CD4-positive, alpha-beta T cell treated with Interleukin-12 subunit alpha and Interleukin-12 subunit beta, for 1 hour (primary cell): ENCODE measurements at regions not wholly inside any gene's neighbourhood (a gene's known extent, or its start where the extent isn't known, plus 50 kb on each side); places are given as distances from the start of the nearest gene placed in this dataset.

Experiments used
- DNase-seq: peaks from one replicate; pipeline ENCODE4 v3.0.0-alpha.2; 2020

DNA sequence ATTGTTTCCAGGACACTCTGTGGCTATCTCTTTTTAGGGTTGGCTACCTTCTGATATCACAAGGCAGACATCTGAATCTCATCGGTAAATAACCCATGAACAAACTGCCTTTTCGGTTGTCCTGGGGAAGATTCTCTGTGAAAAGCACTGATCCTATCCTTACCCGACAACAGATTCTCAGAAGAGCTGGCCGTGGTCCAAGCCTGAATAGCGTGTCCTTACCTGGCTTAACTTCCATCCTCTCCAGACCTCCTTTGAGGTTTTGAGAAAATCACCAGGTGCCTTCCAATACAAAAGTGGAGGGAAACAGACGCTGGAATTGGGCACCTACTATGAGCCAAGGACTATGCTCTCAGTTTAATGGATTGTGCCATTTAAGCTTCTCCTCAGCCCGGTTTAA lies 87.4 kb upstream of the ARHGEF3 start:
- DNase-seq: no peak

DNA sequence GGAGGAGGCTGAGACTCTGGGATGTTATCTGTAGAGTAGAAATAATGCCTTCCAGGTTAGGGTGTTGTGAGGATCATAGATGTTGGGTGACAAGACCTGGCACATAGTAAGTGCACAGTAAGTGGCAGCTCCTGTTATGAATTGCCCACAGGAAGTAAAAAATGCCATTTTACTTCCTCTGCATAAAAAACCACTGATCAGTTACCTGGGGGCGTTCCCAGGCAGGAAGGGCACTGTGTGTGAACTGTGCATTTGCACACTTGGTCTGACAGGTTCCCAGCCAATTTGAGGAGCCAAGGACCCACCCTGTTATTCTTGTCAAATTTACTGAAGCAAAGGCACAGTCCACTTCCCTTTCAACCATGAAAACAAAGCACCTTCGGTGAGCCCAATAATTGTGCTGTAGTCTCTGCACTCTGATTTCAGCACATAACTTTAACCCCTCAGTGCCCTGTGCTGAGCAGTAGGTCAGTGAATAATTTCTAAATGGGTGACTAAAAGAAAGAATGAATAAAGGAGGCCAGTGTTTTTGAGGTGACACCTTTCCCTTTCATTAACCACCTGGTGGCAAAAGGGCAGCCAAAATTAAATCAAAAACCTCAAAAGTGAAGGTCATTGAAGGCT lies 85.8 kb upstream of the ARHGEF3 start:
- DNase-seq: peak; percentile 47

DNA sequence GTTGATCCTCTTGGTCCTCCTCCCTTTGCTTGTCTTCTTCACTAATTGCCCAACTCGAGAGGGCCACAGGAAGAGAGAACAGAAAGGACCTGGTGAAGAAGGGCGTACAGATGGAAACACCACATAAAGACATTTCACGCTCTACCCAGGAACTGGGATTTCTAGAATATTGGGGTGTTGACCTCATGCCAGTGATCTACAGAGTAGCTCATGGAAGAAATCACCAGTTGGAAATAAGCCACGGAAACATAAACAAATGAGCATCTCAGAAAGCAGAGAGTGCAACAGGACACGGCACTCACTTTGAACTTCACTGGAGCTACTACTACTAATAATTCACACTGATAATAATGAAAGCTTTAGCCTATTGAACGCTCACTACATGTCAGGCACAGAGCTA lies 84.6 kb upstream of the ARHGEF3 start:
- DNase-seq: no peak

DNA sequence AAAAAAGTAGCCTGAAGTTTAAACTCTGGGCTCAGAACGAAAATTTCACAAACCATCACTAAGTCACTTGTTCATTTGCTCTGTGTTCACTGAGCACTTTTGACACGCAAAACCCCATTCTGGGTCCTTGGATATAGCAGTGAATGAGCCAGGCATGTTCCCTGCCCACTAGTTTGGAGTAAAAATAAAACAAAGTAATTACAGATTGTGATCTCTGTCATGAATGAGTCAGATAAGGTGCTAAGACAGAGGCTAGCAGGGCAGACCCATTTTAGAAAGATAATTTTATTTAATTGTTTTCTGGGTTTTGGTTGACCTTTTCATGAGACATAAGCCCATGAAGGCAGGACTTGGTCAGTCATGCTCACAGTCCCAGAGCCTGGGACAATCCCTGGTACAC lies 84.1 kb upstream of the ARHGEF3 start:
- DNase-seq: no peak

DNA sequence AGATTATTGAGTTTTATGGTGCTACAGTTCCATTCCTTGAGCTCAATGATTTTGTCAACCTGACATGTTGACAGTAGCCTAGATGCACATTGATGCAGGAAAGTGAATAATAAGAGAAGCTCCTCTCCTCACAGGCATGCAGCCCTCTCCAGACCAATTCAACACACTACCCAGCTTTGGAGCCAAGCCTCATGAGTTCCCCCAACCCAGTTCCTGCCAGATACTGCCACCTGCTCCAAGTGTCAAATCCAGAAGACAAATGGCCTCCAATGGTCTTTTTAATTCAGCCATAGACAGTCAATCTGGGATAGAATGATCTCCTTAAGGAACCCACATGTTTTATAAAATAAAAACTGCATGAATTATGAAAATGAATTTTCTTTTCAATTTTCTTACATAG lies 83.7 kb upstream of the ARHGEF3 start:
- no peak for DNase-seq

DNA sequence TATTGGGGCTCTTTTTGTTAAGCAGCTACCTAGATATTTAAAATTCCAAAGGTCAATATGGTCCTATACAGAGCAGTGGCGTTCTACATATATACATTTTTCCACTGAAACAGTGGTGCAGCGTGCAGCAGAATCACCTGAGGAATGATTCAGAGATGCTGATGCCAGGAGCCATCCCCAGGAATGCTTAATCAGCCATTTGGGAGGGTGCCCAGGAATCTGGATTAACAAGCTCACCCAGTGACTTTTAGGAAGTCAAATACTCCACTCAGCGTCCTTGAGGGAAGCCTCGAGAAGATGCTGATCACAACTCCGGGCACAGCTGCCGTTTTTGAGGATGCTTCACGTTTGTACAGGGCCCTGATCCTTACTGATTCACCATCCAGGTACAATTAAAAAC lies 82.6 kb upstream of the ARHGEF3 start:
- no peak for DNase-seq

DNA sequence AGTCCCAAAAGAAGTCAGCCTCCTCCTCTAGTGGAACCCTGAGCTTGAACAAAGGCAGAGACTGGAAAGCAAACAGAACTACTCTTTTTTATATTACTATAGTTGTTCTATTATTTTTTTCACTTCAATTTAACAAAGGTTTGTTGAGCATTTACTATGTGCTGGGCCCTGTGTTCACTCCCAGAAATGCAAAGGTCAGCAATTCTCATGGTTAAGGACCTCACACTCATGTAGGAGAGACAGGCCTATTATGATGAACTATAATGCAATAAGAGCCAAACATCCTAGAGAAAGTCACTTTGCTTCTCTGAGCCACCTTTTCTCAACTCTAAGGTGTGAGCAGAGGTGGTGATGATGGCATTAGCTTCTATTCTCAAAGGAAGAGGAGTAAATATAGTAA lies 82.1 kb upstream of the ARHGEF3 start:
- DNase-seq: no peak

DNA sequence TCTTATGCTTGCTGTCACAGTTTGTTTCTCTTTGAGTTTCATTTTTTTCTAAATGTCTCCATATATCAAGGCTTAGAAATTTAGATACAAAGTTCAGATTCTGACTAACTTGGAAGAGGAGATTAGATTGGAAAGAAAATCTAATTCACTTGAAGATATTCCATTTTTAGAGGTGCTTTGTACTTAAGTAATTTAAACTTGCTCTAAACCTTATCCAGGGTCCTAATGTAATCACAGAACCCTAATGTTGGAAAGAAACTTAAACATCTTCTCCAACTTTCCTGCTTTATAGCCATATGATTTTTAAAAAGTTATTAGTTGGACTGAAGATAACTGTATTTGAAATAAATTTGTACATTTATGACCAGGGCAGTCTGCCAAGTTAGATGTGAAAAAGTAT lies 81.1 kb upstream of the ARHGEF3 start:
- DNase-seq: no peak

DNA sequence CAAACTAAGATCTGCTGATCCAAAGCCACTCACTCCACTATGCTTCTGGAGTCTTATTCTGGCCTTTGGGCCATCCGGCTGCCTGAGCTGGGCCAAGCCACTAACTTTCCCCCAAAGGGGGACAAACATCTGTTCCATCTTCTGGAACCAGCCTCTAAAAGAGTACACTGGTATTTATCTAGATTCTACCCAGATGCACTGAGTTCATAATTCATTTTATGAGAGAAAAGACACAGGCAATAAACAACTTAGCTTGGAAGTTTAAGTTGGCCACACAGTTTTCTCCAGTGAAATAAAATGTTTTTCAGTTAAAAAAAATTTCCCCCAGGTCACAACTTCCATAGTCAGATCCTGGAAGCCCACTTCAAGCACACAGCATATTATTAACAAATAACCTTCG lies 80.1 kb upstream of the ARHGEF3 start:
- no peak for DNase-seq

DNA sequence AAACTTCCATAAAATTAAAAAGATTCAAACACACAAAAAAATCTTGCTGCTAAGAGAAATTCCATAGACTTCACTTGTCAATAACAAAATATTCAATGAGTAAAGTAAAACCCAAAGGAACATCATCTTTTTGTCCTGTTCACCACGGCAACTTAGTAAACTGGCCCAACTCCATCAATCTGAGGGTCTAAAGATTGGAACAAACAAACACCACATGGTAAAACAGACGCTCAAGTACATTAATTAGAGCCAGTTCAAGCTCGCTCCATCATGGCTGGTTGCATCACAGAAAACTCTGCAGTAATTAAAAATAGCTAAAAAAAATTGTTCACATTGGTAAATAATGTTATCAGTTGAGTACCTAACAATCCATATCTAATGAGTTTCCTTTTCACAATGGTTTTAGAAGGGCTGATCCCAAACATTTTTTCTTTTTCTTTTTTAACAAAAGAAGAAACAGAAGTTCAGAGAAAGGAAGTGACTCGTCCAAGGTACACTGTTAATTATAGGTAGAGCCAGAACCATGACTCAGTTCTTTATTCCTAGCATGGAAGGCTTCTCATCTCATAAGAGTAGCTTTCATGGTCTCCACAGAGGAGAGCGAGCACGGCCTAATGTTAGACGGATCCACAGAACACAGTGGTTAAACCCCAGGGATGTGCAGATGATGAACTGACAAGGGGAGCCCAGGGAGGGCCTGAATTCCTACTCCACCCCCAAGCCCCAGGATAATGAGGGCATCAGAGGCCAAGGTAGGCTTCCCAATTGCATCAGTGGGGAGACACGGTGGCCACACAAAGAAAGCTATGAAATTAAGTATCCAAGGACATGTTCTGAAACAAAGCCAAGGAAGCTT lies 79.2 kb upstream of the ARHGEF3 start:
- DNase-seq: no peak

DNA sequence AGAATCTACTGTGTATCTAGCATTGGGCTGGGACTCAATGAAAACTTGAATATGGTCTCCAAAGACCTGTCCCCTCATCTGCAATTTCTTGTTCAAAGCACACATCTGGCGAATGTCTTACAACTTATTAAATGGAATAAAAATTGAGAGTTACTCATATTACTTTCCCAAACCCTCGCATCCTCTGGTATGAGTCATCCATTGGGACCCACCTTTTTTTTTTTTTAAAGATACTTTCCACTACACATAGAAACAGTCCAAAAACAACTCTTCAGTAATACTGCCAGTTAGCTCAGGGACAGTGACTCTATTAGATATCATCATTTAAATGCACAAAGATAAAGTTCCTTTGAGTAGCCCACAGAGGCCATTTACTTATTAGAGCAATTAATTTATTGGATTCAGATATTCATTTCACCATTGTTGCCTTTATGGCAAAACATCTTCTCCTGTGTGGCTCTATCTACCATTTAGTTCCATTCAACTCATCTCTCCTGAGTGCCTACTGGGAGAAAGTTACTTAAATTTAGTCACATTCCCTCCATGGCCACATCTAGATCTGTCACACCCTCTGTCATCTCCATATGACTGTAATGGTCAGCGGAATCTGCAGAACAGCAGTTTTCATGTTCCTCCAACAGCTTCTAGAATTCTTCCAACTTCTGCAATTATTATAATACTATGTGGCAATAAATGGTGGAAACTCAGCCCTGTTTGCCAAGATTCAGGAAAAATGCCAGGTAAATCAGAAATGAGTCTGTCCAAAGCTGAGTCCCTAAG lies 77.9 kb upstream of the ARHGEF3 start:
- no peak for DNase-seq

DNA sequence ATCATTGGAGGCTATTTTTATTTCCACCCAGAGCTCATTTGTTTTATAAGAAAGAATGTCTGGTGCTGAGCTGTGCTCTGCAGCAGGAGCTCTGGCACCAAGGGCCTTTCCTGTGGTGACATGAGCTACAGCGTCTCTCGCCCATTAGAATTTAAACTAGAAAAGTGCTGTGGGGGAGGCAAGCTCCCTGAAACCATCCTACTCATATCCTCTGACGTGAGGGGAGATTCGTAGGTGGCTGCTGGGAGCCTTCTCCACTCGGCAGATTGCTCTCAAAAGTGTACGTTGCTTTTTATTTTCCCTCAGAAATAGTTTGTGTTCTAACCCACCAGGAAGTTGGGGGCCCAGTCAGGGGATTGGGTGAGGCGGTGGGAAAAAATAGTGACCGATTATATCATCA lies 76.3 kb upstream of the ARHGEF3 start:
- peak; percentile 27 for DNase-seq

DNA sequence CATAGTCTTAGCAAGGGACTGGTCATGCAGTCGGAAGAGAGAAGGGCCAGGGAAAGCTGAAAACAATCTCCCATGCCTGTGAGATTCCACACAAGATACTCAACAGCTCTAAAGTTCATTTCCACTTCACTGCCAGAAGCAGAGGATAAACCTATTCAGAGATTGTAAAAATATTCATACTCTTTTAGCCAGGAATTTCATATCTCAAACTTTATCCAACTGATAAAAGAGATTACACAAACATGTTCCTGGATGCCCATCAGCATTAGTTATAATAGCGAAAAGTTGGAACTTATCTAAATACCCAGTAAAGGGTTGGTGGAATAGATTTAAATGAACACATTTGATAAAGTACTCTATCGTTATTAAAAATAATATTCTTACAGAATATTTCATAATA lies 75.2 kb upstream of the ARHGEF3 start:
- no peak for DNase-seq

DNA sequence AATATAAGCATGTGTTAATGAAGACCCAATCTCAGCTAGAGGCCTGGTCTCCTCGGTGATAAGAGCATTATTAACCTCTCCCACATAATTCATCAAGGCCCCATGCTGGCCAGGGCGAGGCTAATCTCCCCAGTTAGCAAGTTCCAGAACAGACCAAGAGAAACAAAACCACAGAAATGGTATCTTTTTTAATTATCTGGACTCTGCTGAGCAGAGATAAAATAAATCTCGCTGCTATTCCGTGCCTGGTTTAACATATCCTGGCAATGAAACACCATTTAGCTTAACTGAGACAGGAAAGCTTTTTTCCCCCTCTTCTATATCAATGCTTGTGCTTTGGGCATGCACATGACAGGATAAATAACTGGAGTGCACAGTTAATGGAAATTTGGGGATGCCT lies 72.5 kb upstream of the ARHGEF3 start:
- DNase-seq: no peak

DNA sequence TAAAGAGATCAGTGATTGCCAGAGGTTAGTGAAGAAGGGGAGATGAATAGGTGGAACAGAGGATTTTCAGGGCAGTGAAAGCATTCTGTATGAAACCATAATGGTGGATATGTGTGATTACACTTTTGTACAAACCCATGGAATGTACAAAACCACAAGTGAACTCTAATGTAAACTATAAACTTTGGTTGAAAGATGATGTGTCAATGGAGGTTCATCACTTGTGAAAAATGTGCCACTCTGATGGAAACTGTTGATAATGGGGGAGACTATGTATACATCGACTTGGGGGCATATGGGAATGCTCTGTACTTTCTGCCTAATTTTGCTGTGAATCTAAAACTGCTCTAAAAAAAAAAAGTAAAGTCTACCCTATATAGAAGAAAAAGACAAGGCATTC lies 68.7 kb upstream of the ARHGEF3 start:
- no peak for DNase-seq

DNA sequence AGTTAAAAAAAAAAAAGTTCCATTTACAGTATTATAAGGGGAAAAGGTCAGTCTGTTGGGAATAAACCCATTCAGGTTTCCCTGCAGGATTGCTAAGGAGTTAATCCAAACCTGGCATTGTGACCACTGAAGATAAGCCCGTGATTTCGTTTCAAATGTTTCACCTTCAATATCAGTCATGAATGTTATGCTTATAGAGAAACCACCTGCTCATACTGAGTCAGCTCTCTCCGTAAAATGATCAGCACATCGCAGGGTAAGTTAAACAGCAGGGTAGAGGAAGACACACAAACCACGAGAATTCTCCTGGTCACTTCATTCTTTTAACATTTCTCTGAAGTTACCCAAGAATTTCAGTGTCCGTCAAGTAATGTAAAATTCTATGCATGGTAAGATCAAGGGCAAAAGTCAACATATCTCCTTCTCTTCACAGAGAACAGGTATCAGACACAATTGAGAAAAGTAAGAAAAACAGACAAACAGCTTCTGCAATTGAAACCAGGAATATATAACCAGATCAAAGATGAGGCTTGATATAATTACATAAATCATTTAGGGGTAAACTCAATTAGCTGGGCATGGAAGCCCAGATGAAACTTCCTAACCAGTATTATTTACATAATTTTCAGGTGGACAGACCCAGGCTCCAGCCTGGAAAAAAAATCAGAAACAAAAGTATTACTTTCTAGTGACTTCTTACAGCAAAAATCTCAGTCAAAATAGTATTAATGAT lies 67.6 kb upstream of the ARHGEF3 start:
- no peak for DNase-seq

DNA sequence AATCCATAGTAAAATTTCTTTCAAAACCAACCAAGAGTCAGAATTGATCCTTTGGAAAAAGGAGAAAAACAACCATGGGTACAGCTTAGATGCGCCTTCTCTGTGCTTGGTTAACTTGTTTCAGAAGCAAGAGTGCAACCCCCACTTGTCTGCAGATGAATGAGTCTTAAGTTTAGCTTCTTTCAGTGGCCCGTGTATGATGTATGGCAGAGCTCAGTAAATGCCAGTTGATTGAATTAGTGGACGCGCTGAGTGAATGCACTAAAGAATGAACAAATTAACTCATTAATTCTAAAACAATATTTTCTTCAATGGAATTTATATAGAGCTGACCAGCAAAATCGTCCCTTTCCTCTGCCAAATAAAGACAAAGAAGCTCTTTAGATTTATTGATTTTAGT lies 67.0 kb upstream of the ARHGEF3 start:
- no peak for DNase-seq

DNA sequence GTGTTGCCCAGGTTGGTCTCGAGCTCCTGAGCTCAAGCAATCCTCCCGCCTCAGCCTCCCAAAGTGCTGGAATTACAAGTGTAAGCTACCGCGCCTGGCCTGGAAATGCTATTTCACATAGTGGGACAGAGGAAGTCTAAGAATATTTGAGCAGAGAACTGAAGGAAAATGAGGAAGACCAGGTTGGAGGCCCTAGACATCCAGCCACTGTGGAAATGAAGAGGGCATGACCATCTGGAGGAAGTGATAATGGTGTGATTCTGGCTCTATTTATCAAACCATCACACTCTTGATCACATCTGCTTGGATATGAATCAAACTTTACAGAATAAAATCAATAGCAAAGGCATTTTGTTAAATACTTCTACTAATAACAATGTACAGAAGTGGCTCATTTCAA lies 65.9 kb upstream of the ARHGEF3 start:
- DNase-seq: no peak

DNA sequence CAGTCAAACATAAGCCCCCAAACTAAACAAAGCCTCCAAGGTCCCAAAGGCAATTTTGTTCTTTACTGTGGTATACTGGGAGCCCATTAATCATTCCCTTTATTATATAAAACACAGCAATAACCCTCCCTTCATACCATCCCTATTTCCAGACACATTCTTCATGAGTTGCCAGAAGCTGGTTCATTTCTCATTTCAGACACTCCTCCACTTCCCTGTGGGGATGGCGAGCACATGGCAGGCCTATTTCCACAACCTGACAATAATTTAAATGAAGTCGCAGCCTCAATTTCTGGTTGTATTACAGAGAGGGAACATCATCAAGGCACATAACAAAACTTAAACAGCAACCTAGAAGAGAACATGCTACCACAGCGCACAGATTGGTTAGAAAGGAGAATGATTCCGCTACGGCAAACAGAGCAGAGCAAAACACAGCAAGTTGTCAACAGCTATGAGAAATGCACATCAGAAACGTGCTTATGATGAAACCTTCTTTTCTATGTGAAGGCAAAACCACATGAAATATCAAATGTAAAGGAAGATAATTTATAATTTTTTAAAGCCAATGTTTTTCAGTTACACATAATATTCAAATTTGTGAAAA lies 63.3 kb upstream of the ARHGEF3 start:
- no peak for DNase-seq

DNA sequence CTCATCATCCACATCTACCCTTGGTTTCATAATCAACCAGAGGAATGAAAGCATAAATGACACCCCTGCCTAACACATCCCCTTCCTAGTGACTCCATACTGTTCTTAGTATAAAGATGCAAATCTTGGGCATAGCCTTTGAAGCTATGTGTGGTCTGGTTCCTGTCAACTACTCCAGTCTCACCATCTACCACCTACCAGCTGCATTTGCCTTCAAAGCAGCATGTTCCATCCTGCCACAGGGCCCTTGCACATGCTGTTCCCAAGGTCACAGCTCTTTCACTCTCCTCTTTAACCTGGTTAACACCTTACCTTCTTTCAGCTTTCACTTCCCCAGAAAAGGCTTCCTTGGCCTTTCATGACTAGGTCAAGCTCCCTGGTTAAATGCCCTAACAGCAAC lies 62.3 kb upstream of the ARHGEF3 start:
- DNase-seq: no peak

DNA sequence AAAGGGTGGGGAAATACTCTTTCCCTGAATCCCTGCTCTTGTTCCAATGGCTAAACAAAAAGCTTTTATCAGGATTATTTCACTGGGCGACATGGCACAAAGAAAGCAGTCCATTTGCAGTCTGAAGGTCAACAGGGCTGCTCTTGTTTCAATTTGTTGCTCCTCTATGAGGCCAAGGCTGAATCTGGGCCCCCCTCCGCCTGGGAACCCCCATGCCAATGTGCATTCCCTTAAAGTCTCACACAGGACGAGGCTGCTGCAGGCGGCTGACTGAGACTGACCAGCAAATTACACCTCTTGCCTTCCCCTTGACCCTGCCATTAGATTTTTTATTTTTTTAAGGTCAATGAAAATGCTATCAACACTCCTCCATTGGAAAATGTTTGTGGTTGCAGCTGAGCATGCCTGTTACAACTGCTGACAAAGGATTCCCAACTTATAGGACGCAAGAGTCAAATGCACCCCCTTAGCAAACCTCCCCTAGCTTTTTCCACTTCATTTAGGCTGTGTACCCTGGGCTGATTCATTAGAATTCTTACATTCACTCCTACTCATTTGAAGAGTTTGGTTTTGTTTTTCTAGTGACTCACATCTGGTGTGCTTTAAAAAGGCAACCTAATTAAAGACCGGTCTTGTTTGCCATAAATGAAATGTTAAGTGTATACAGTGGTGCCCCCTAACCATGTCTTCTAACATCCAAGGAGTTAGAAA lies 60.8 kb upstream of the ARHGEF3 start:
- DNase-seq: no peak

DNA sequence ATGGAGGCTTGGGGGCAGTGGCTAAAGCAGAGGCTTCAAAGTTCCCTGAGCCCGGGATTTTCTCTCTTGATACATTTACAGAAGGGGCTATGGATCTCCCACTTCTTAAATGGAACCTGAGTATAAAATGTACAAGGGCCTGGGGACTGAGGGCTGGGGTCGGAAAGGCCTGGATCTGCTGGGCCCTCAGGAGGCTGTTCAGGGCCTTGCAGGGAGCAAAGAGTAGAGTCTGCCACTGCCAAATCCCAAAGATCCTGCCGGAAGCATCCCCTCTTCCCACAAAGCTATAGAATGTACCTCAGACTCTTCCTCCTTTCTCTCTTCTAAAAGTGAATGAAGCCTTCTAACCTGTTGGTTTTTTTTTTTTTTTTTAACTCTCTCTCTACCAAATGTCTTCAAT lies 59.8 kb upstream of the ARHGEF3 start:
- no peak for DNase-seq
